ENCODE measurements at regions not wholly inside any gene's neighbourhood (a gene's known extent, or its start where the extent isn't known, plus 50 kb on each side); places are given as distances from the start of the nearest gene placed in this dataset.

GRCh38 chr15:25250011-25250596 lies 188.7 kb downstream of the UBE3A start:
- Histone ChIP-seq H3K23ac (ENCODE audit: low read depth, low read length) (no peak overlapping the region), H3K36me3 (ENCODE audit: control insufficient read depth, insufficient read depth, low read length) (no peaks in the 10 kb centered on the region), H3K27me3 (ENCODE audit: control insufficient read depth, insufficient read depth, low read length) (no peaks in the 10 kb centered on the region), H3K79me1 (ENCODE audit: low read depth in 1 of 2, low read length in 2 of 2) (no peaks in the 10 kb centered on the region), H3K27ac (ENCODE audit: insufficient read depth, low read length) (no peak overlapping the region), H3K9ac (ENCODE audit: low read depth, low read length) (no peak overlapping the region), H3K18ac (ENCODE audit: low read depth, low read length) (no peak overlapping the region), H3K4me2 (ENCODE audit: low read depth, low read length) (no peak overlapping the region), H2BK5ac (ENCODE audit: low read depth, low read length, poor library complexity, severe bottlenecking) (no peak overlapping the region), H2BK20ac (ENCODE audit: low read depth, low read length) (no peak overlapping the region), H2BK120ac (ENCODE audit: low read depth, low read length) (no peak overlapping the region), H3K56ac (ENCODE audit: extremely low read depth, insufficient read depth, low read length) (no peak overlapping the region), H3K4me3 (ENCODE audit: insufficient read depth, low read depth, low read length) (no peak overlapping the region), H2AK9ac (replicated peaks; ENCODE audit: low read depth, low read length, poor library complexity) (no peak overlapping the region), H4K20me1 (ENCODE audit: insufficient read depth, low read length) (no peaks in the 10 kb centered on the region), H3K14ac (replicated peaks; ENCODE audit: low read depth, low read length) (no peak overlapping the region), H2AK5ac (ENCODE audit: low read depth, low read length) (no peak overlapping the region), H2BK15ac (ENCODE audit: low read depth, low read length) (no peak overlapping the region), H3K9me3 (ENCODE audit: control insufficient read depth, insufficient read depth, low read length) (peaks cover 55% of the 10 kb centered on the region), H4K8ac (ENCODE audit: low read depth in 2 of 2, low read length in 2 of 2) (no peak overlapping the region), H3K4ac (ENCODE audit: low read depth, low read length) (no peak overlapping the region), H4K91ac (ENCODE audit: insufficient read depth, low read depth, low read length) (no peak overlapping the region), H3K9me1 (ENCODE audit: insufficient read depth, low read length) (no peaks in the 10 kb centered on the region), H2AFZ (replicated peaks; ENCODE audit: low read length, poor library complexity) (no peak overlapping the region), H4K5ac (ENCODE audit: low read depth, low read length) (no peak overlapping the region), H3K4me1 (ENCODE audit: control insufficient read depth, insufficient read depth, low read length) (no peaks in the 10 kb centered on the region)
- dilution Hi-C loops (cut with HindIII; ENCODE audit: low sequenced_read_pairs, unreplicated experiment): no loop called here
- DNase-seq (no peak), ATAC-seq (ENCODE audit: low read depth) (no peak)
- intact Hi-C loops (cut with micrococcal nuclease): no loop called here
- CTCF ChIA-PET: no interaction called here
- POLR2A ChIA-PET (ENCODE audit: unreplicated experiment): no interaction called here
- in situ Hi-C loops (cut with MboI; ENCODE audit: low sequenced_read_pairs): no loop called here
- BruUV-seq (replicated peaks): no TSS peak
- TF ChIP-seq MAFK (IDR thresholded peaks at IDR 0.05; ENCODE audit: low read depth, low read length): no peak
- TF ChIP-seq BHLHE40 (IDR thresholded peaks at IDR 0.05; ENCODE audit: low read depth, low read length): no peak
- TF ChIP-seq CHD1 (IDR thresholded peaks at IDR 0.05; ENCODE audit: low read depth, low read length): no peak
- TF ChIP-seq MAZ (IDR thresholded peaks at IDR 0.05; ENCODE audit: borderline replicate concordance, low read depth, low read length): no peak
- TF ChIP-seq FOS (IDR thresholded peaks at IDR 0.05; ENCODE audit: low read depth, low read length): no peak
- no peak for TF ChIP-seq RCOR1 (IDR thresholded peaks at IDR 0.05; ENCODE audit: insufficient replicate concordance, low read length)
- 53% methylated on average over 3 of the region's 5 CpGs; no CpG with 5 or more reads in 1 of the 2 experiments for WGBS, 2 experiments (ENCODE audit: extremely low coverage in 2 of 2, insufficient read length in 1 of 2)
